NCI-H526 (cell line): ENCODE measurements at regions not wholly inside any gene's neighbourhood (a gene's known extent, or its start where the extent isn't known, plus 50 kb on each side); places are given as distances from the start of the nearest gene placed in this dataset.
A peak's percentile ranks its signal among the peaks of the same experiment; 100 is the strongest.

Experiments used
- DNase-seq, 2 experiments: peaks; one replicate each; lab custom pipeline; 2025; lab: John Stamatoyannopoulos, UW

- DNase-seq = no peak
Measured at GRCh38 chr6:3640868-3641267, 110.6 kb downstream of the PXDC1 start.

GRCh38 chr6:3638662-3639061 lies 112.9 kb downstream of the PXDC1 start:
- no peak for DNase-seq

GRCh38 chr6:3636060-3636459 lies 115.5 kb downstream of the PXDC1 start:
- DNase-seq = no peak

GRCh38 chr6:3635482-3635881 lies 116.0 kb downstream of the PXDC1 start:
- DNase-seq = no peak

GRCh38 chr6:3634280-3634816 lies 117.2 kb downstream of the PXDC1 start:
- DNase-seq = no peak

GRCh38 chr6:3633711-3634110 lies 117.8 kb downstream of the PXDC1 start:
- no peak for DNase-seq

- DNase-seq = no peak
Measured at GRCh38 chr6:3631877-3632276, 119.6 kb downstream of the PXDC1 start.

GRCh38 chr6:3631186-3631585 lies 120.3 kb downstream of the PXDC1 start:
- no peak for DNase-seq

- DNase-seq = peak in 1 of 2 experiments; percentile 51
Measured at GRCh38 chr6:3630258-3630835, 121.2 kb downstream of the PXDC1 start.

GRCh38 chr6:3627956-3628835 lies 123.3 kb downstream of the PXDC1 start:
- DNase-seq = peak; percentile 65 to 80

- peak in 1 of 2 experiments; percentile 51 for DNase-seq
Measured at GRCh38 chr6:3627501-3627900, 124.0 kb downstream of the PXDC1 start.

- DNase-seq = no peak
Measured at GRCh38 chr6:3625980-3626563, 125.4 kb downstream of the PXDC1 start.

GRCh38 chr6:3625149-3625979 lies 126.1 kb downstream of the PXDC1 start:
- DNase-seq = peak in 1 of 2 experiments; percentile 34

- DNase-seq = no peak
Measured at GRCh38 chr6:3624250-3625136, 127.0 kb downstream of the PXDC1 start.

GRCh38 chr6:3623451-3624249 lies 127.9 kb downstream of the PXDC1 start:
- DNase-seq = no peak

- DNase-seq = no peak
Measured at GRCh38 chr6:3621411-3621810, 130.1 kb downstream of the PXDC1 start.

GRCh38 chr6:3620937-3621336 lies 130.6 kb downstream of the PXDC1 start:
- DNase-seq = no peak

- DNase-seq = no peak
Measured at GRCh38 chr6:3620389-3620788, 131.1 kb downstream of the PXDC1 start.

- DNase-seq = no peak
Measured at GRCh38 chr6:3619800-3620199, 131.7 kb downstream of the PXDC1 start.

- no peak for DNase-seq
Measured at GRCh38 chr6:3619201-3619600, 132.3 kb downstream of the PXDC1 start.
